Caco-2 (cell line): ENCODE measurements at regions not wholly inside any gene's neighbourhood (a gene's known extent, or its start where the extent isn't known, plus 50 kb on each side); places are given as distances from the start of the nearest gene placed in this dataset.

Experiments
- BruUV-seq: library from RNA; stranded (reverse); fragments of 400-500 nt; replicated peaks from 2 replicates; lab custom pipeline; 2021; lab: Mats Ljungman, UMichigan
- CTCF ChIA-PET: fragments of 300-600 bp; sonication (Branson Sonifier 250); formaldehyde crosslinking; loops from one replicate; lab custom pipeline; 2022; ENCODE audit warnings: antibody characterized with exemption; lab: Charles Lee
- POLR2A ChIA-PET: fragments of 300-600 bp; sonication (Branson Sonifier 250); formaldehyde crosslinking; loops from one replicate; lab custom pipeline; 2022; ENCODE audit warnings: antibody characterized with exemption; lab: Charles Lee
- DNase-seq, 2 experiments: peaks; one replicate each; pipeline versions ENCODE4 v3.0.0 to v3.0.0-alpha.2; 2020 to 2022
- H3K27me3 ChIP-seq: replicated peaks from 2 replicates; pipeline ENCODE4 v1.6.0; 2011; ENCODE audit warnings: low read length; ENCODE audit not compliant: control insufficient read depth, insufficient read depth
- H3K36me3 ChIP-seq: 2 replicates; pipeline ENCODE4 v1.5.1; 2011; ENCODE audit warnings: low read length; ENCODE audit not compliant: control insufficient read depth, insufficient read depth
- H3K4me1 ChIP-seq: fragments of 250-450 bp; sonication (Bioruptor Pico); 2 replicates; pipeline ENCODE4 v1.5.1; 2020; ENCODE audit warnings: mild to moderate bottlenecking
- H3K4me3 ChIP-seq: 2 replicates; pipeline ENCODE4 v1.5.1; 2011; ENCODE audit warnings: low read depth, mild to moderate bottlenecking, control low read depth, low read length
- H3K9me3 ChIP-seq: fragments of 250-450 bp; sonication (Bioruptor Pico); 2 replicates; pipeline ENCODE4 v1.5.1; 2020; ENCODE audit warnings: mild to moderate bottlenecking, moderate library complexity
- H3K27ac Mint-ChIP-seq: one replicate; pipeline ENCODE4 v1.8.0; 2022; ENCODE audit warnings: mixed read lengths; ENCODE audit not compliant: unreplicated experiment
- H3K27me3 Mint-ChIP-seq: one replicate; pipeline ENCODE4 v1.8.0; 2022; ENCODE audit warnings: mixed read lengths; ENCODE audit not compliant: insufficient read depth, unreplicated experiment
- H3K36me3 Mint-ChIP-seq: one replicate; pipeline ENCODE4 v1.8.0; 2022; ENCODE audit warnings: mild to moderate bottlenecking, mixed read lengths; ENCODE audit not compliant: insufficient read depth, unreplicated experiment
- H3K4me1 Mint-ChIP-seq: one replicate; pipeline ENCODE4 v1.8.0; 2022; ENCODE audit warnings: low read depth, mixed read lengths; ENCODE audit not compliant: unreplicated experiment
- H3K4me3 Mint-ChIP-seq: one replicate; pipeline ENCODE4 v1.8.0; 2022; ENCODE audit warnings: mild to moderate bottlenecking, moderate library complexity, mixed read lengths; ENCODE audit not compliant: unreplicated experiment
- H3K9me3 Mint-ChIP-seq: one replicate; pipeline ENCODE4 v1.8.0; 2022; ENCODE audit warnings: mixed read lengths; ENCODE audit not compliant: unreplicated experiment
- CTCF ChIP-seq, 2 experiments: fragments of 200-600 bp in 1 of 2; IDR thresholded peaks; 1 replicate in 1 of 2; 2 replicates in 1 of 2; pipeline versions ENCODE4 v1.5.1 to v1.8.0; 2011 to 2022; ENCODE audit warnings: antibody characterized with exemption in 1 of 2, control low read depth in 1 of 2, inconsistent platforms in 1 of 2, low read depth in 1 of 2, low read length in 1 of 2, mild to moderate bottlenecking in 1 of 2, moderate library complexity in 1 of 2; ENCODE audit not compliant: insufficient read depth in 1 of 2, severe bottlenecking in 1 of 2, unreplicated experiment in 1 of 2
- intact Hi-C: fragments of 100-400 bp; cut with micrococcal nuclease; formaldehyde crosslinking; loops from one replicate; pipeline ENCODE4 v1.10.0; 2022; ENCODE audit not compliant: unreplicated experiment

- H3K4me1 Mint-ChIP-seq: no peaks in the 10 kb centered on the region
- Histone ChIP-seq H3K4me3 (no peak overlapping the region), H3K27me3 (no peaks in the 10 kb centered on the region), H3K9me3 (no peaks in the 10 kb centered on the region; the same call in 1 of the 2 replicates), H3K4me1 (no peaks in the 10 kb centered on the region), H3K36me3 (no peaks in the 10 kb centered on the region)
- peaks cover 3% of the 10 kb centered on the region for H3K27me3 Mint-ChIP-seq
- intact Hi-C loops: no loop called here
- no peak overlapping the region for H3K27ac Mint-ChIP-seq
- POLR2A ChIA-PET: no interaction called here
- BruUV-seq: no TSS peak
- no peaks in the 10 kb centered on the region for H3K9me3 Mint-ChIP-seq
- CTCF ChIA-PET: no interaction called here
- no peaks in the 10 kb centered on the region for H3K36me3 Mint-ChIP-seq
- DNase-seq: no peak
- no peak for TF ChIP-seq CTCF (IDR thresholded peaks at IDR 0.05; ENCODE audit: insufficient read depth in 1 of 2, low read depth in 1 of 2, low read length in 1 of 2, severe bottlenecking in 1 of 2, unreplicated experiment in 1 of 2)
- no peak overlapping the region for H3K4me3 Mint-ChIP-seq
These were observed 167.6 kb upstream of the FSTL4 start for GRCh38 chr5:133779828-133780475.

GRCh38 chr5:133778636-133779035 is 166.3 kb upstream of the FSTL4 start:
- H3K4me1 Mint-ChIP-seq: no peaks in the 10 kb centered on the region
- H3K27me3 Mint-ChIP-seq: peaks cover 3% of the 10 kb centered on the region
- intact Hi-C loops: no loop called here
- no peak for DNase-seq
- ChIA-PET CTCF (no interaction called here), POLR2A (no interaction called here)
- BruUV-seq: no TSS peak
- no peak for TF ChIP-seq CTCF (IDR thresholded peaks at IDR 0.05; ENCODE audit: insufficient read depth in 1 of 2, low read depth in 1 of 2, low read length in 1 of 2, severe bottlenecking in 1 of 2, unreplicated experiment in 1 of 2)
- Histone ChIP-seq H3K36me3 (no peaks in the 10 kb centered on the region), H3K9me3 (no peaks in the 10 kb centered on the region), H3K4me1 (no peaks in the 10 kb centered on the region), H3K4me3 (no peak overlapping the region), H3K27me3 (no peaks in the 10 kb centered on the region)
- H3K27ac Mint-ChIP-seq: no peak overlapping the region
- H3K4me3 Mint-ChIP-seq: no peak overlapping the region
- H3K36me3 Mint-ChIP-seq: no peaks in the 10 kb centered on the region
- H3K9me3 Mint-ChIP-seq: no peaks in the 10 kb centered on the region

GRCh38 chr5:133777951-133778350 is 165.6 kb upstream of the FSTL4 start:
- TF ChIP-seq CTCF (IDR thresholded peaks at IDR 0.05; ENCODE audit: insufficient read depth in 1 of 2, low read depth in 1 of 2, low read length in 1 of 2, severe bottlenecking in 1 of 2, unreplicated experiment in 1 of 2): no peak
- Mint-ChIP-seq H3K4me1 (no peaks in the 10 kb centered on the region), H3K27ac (no peak overlapping the region), H3K27me3 (peaks cover 3% of the 10 kb centered on the region), H3K4me3 (no peak overlapping the region), H3K36me3 (no peaks in the 10 kb centered on the region), H3K9me3 (no peaks in the 10 kb centered on the region)
- ChIA-PET POLR2A (no interaction called here), CTCF (no interaction called here)
- no peak for DNase-seq
- Histone ChIP-seq H3K4me1 (no peaks in the 10 kb centered on the region), H3K4me3 (no peak overlapping the region), H3K9me3 (no peaks in the 10 kb centered on the region), H3K36me3 (no peaks in the 10 kb centered on the region), H3K27me3 (no peaks in the 10 kb centered on the region)
- intact Hi-C loops: no loop called here
- no TSS peak for BruUV-seq
